ENCODE measurements at regions not wholly inside any gene's neighbourhood (a gene's known extent, or its start where the extent isn't known, plus 50 kb on each side); places are given as distances from the start of the nearest gene placed in this dataset.

GRCh38 chr10:60542657-60543056 is 153.0 kb upstream of the ANK3 start:
- TF ChIP-seq CTCF (IDR thresholded peaks at IDR 0.05) (no peak), POLR2A (IDR thresholded peaks at IDR 0.05) (no peak)

Data from lower leg skin (tissue), 3 donors.